ENCODE measurements at regions not wholly inside any gene's neighbourhood (a gene's known extent, or its start where the extent isn't known, plus 50 kb on each side); places are given as distances from the start of the nearest gene placed in this dataset.

- H3K9me3 Mint-ChIP-seq = peaks cover 0 to 8% (median 6%) of the 10 kb centered on the region in 5 donors
- Histone ChIP-seq H3K27me3 (ENCODE audit: insufficient read depth, low read length, poor library complexity, severe bottlenecking) (no peaks in the 10 kb centered on the region), H3K27ac (ENCODE audit: low read depth, low read length) (no peak overlapping the region), H3K36me3 (ENCODE audit: insufficient read depth, low read length) (no peaks in the 10 kb centered on the region), H3K4me1 (ENCODE audit: insufficient read depth, low read length) (no peaks in the 10 kb centered on the region), H3K9me3 (ENCODE audit: low read length) (no peaks in the 10 kb centered on the region), H3K4me3 (ENCODE audit: low read length) (no peak overlapping the region)
- no peak overlapping the region for H3K4me3 Mint-ChIP-seq
- H3K36me3 Mint-ChIP-seq = no peaks in the 10 kb centered on the region
- ChIA-PET POLR2A (no interaction called here), CTCF (no interaction called here)
- DNase-seq = no peak
- H3K27ac Mint-ChIP-seq = no peak overlapping the region
- H3K27me3 Mint-ChIP-seq = peaks cover under 1% of the 10 kb centered on the region in 2 donors
- H3K4me1 Mint-ChIP-seq = no peaks in the 10 kb centered on the region
Measured at GRCh38 chr16:6012716-6013115, 915.1 kb upstream of the EEF2KMT start.

- Mint-ChIP-seq H3K27me3 (no peaks in the 10 kb centered on the region), H3K27ac (no peak overlapping the region)
- no peak for DNase-seq
Measured at GRCh38 chr16:6009151-6009550, 911.6 kb upstream of the EEF2KMT start.

GRCh38 chr16:6008670-6009069, 911.1 kb upstream of the EEF2KMT start:
- Histone ChIP-seq H3K9me3 (ENCODE audit: low read length) (no peaks in the 10 kb centered on the region), H3K27ac (ENCODE audit: low read depth, low read length) (no peak overlapping the region), H3K4me1 (ENCODE audit: insufficient read depth, low read length) (no peaks in the 10 kb centered on the region), H3K36me3 (ENCODE audit: insufficient read depth, low read length) (no peaks in the 10 kb centered on the region), H3K27me3 (ENCODE audit: insufficient read depth, low read length, poor library complexity, severe bottlenecking) (no peaks in the 10 kb centered on the region), H3K4me3 (ENCODE audit: low read length) (no peak overlapping the region)
- H3K27ac Mint-ChIP-seq = no peak overlapping the region
- no peaks in the 10 kb centered on the region for H3K4me1 Mint-ChIP-seq
- H3K36me3 Mint-ChIP-seq = no peaks in the 10 kb centered on the region
- ChIA-PET POLR2A (no interaction called here), CTCF (no interaction called here)
- no peak overlapping the region for H3K4me3 Mint-ChIP-seq
- H3K9me3 Mint-ChIP-seq = peaks cover 0 to 13% (median 4%) of the 10 kb centered on the region in 5 donors
- no peaks in the 10 kb centered on the region for H3K27me3 Mint-ChIP-seq
- DNase-seq = no peak

More at GRCh38 chr16:6009151-6009550, 911.6 kb upstream of the EEF2KMT start:
- CTCF ChIA-PET = no interaction called here
- POLR2A ChIA-PET = no interaction called here
- Histone ChIP-seq H3K4me1 (ENCODE audit: insufficient read depth, low read length) (no peaks in the 10 kb centered on the region), H3K27ac (ENCODE audit: low read depth, low read length) (no peak overlapping the region), H3K9me3 (ENCODE audit: low read length) (no peaks in the 10 kb centered on the region), H3K36me3 (ENCODE audit: insufficient read depth, low read length) (no peaks in the 10 kb centered on the region), H3K27me3 (ENCODE audit: insufficient read depth, low read length, poor library complexity, severe bottlenecking) (no peaks in the 10 kb centered on the region), H3K4me3 (ENCODE audit: low read length) (no peak overlapping the region)
- Mint-ChIP-seq H3K4me1 (no peaks in the 10 kb centered on the region), H3K4me3 (no peak overlapping the region), H3K9me3 (peaks cover 0 to 13% (median 4%) of the 10 kb centered on the region in 5 donors), H3K36me3 (no peaks in the 10 kb centered on the region)

- no peaks in the 10 kb centered on the region for H3K36me3 ChIP-seq (ENCODE audit: insufficient read depth, low read length)
- H3K4me3 ChIP-seq (ENCODE audit: low read length) = no peak overlapping the region
- CTCF ChIA-PET = no interaction called here
Measured at GRCh38 chr16:5993356-5993755, 895.8 kb upstream of the EEF2KMT start.

GRCh38 chr16:5982979-5983378, 885.4 kb upstream of the EEF2KMT start:
- no peaks in the 10 kb centered on the region for H3K9me3 ChIP-seq (ENCODE audit: low read length)
- H3K27ac ChIP-seq (ENCODE audit: low read depth, low read length) = no peak overlapping the region
- no peak overlapping the region for H3K4me3 ChIP-seq (ENCODE audit: low read length)
- H3K4me3 Mint-ChIP-seq = no peak overlapping the region
- no peaks in the 10 kb centered on the region for H3K27me3 ChIP-seq (ENCODE audit: insufficient read depth, low read length, poor library complexity, severe bottlenecking)
- H3K27me3 Mint-ChIP-seq = no peaks in the 10 kb centered on the region
- no peaks in the 10 kb centered on the region for H3K36me3 Mint-ChIP-seq
- DNase-seq = no peak
- H3K4me1 ChIP-seq (ENCODE audit: insufficient read depth, low read length) = no peaks in the 10 kb centered on the region
- ChIA-PET POLR2A (no interaction called here), CTCF (no interaction called here)
- H3K36me3 ChIP-seq (ENCODE audit: insufficient read depth, low read length) = no peaks in the 10 kb centered on the region
- no peaks in the 10 kb centered on the region for H3K4me1 Mint-ChIP-seq
- H3K27ac Mint-ChIP-seq = no peak overlapping the region
- H3K9me3 Mint-ChIP-seq = peaks cover 4 to 11% (median 7%) of the 10 kb centered on the region in 5 donors

More at GRCh38 chr16:5993356-5993755, 895.8 kb upstream of the EEF2KMT start:
- H3K4me1 ChIP-seq (ENCODE audit: insufficient read depth, low read length) = no peaks in the 10 kb centered on the region
- POLR2A ChIA-PET = no interaction called here
- no peaks in the 10 kb centered on the region for H3K9me3 ChIP-seq (ENCODE audit: low read length)
- Mint-ChIP-seq H3K9me3 (peaks cover 0 to 21% (median 9%) of the 10 kb centered on the region in 5 donors), H3K27me3 (no peaks in the 10 kb centered on the region), H3K4me1 (no peaks in the 10 kb centered on the region), H3K36me3 (no peaks in the 10 kb centered on the region), H3K27ac (no peak overlapping the region), H3K4me3 (no peak overlapping the region)
- DNase-seq = no peak
- H3K27me3 ChIP-seq (ENCODE audit: insufficient read depth, low read length, poor library complexity, severe bottlenecking) = no peaks in the 10 kb centered on the region
- H3K27ac ChIP-seq (ENCODE audit: low read depth, low read length) = no peak overlapping the region

- H3K9me3 Mint-ChIP-seq = peaks cover 0 to 12% (median 6%) of the 10 kb centered on the region in 5 donors
Measured at GRCh38 chr16:5979905-5980550, 882.4 kb upstream of the EEF2KMT start.

GRCh38 chr16:5977329-5977728, 879.7 kb upstream of the EEF2KMT start:
- POLR2A ChIA-PET = no interaction called here
- H3K9me3 Mint-ChIP-seq = peaks cover 3 to 14% (median 7%) of the 10 kb centered on the region in 5 donors
- H3K27me3 Mint-ChIP-seq = no peaks in the 10 kb centered on the region
- no peak overlapping the region for H3K27ac Mint-ChIP-seq
- no peak overlapping the region for H3K4me3 Mint-ChIP-seq
- Histone ChIP-seq H3K4me1 (ENCODE audit: insufficient read depth, low read length) (no peaks in the 10 kb centered on the region), H3K4me3 (ENCODE audit: low read length) (no peak overlapping the region), H3K27me3 (ENCODE audit: insufficient read depth, low read length, poor library complexity, severe bottlenecking) (no peaks in the 10 kb centered on the region), H3K36me3 (ENCODE audit: insufficient read depth, low read length) (no peaks in the 10 kb centered on the region), H3K9me3 (ENCODE audit: low read length) (no peaks in the 10 kb centered on the region), H3K27ac (ENCODE audit: low read depth, low read length) (no peak overlapping the region)
- H3K4me1 Mint-ChIP-seq = no peaks in the 10 kb centered on the region
- CTCF ChIA-PET = no interaction called here
- no peaks in the 10 kb centered on the region for H3K36me3 Mint-ChIP-seq
- DNase-seq = no peak

More at GRCh38 chr16:5979905-5980550, 882.4 kb upstream of the EEF2KMT start:
- H3K36me3 Mint-ChIP-seq = no peaks in the 10 kb centered on the region
- Histone ChIP-seq H3K9me3 (ENCODE audit: low read length) (no peaks in the 10 kb centered on the region), H3K27ac (ENCODE audit: low read depth, low read length) (no peak overlapping the region), H3K4me3 (ENCODE audit: low read length) (no peak overlapping the region), H3K36me3 (ENCODE audit: insufficient read depth, low read length) (no peaks in the 10 kb centered on the region), H3K4me1 (ENCODE audit: insufficient read depth, low read length) (no peaks in the 10 kb centered on the region), H3K27me3 (ENCODE audit: insufficient read depth, low read length, poor library complexity, severe bottlenecking) (no peaks in the 10 kb centered on the region)
- H3K4me1 Mint-ChIP-seq = no peaks in the 10 kb centered on the region
- CTCF ChIA-PET = no interaction called here
- POLR2A ChIA-PET = no interaction called here
- DNase-seq = no peak
- H3K27ac Mint-ChIP-seq = no peak overlapping the region
- no peak overlapping the region for H3K4me3 Mint-ChIP-seq
- H3K27me3 Mint-ChIP-seq = no peaks in the 10 kb centered on the region

- Histone ChIP-seq H3K27ac (ENCODE audit: low read depth, low read length) (no peak overlapping the region), H3K36me3 (ENCODE audit: insufficient read depth, low read length) (no peaks in the 10 kb centered on the region), H3K4me3 (ENCODE audit: low read length) (no peak overlapping the region), H3K4me1 (ENCODE audit: insufficient read depth, low read length) (no peaks in the 10 kb centered on the region), H3K27me3 (ENCODE audit: insufficient read depth, low read length, poor library complexity, severe bottlenecking) (no peaks in the 10 kb centered on the region), H3K9me3 (ENCODE audit: low read length) (no peaks in the 10 kb centered on the region)
- Mint-ChIP-seq H3K27ac (no peak overlapping the region), H3K36me3 (no peaks in the 10 kb centered on the region), H3K4me1 (no peaks in the 10 kb centered on the region), H3K27me3 (no peaks in the 10 kb centered on the region), H3K4me3 (no peak overlapping the region), H3K9me3 (peaks cover 4 to 23% (median 11%) of the 10 kb centered on the region in 5 donors)
- ChIA-PET POLR2A (no interaction called here), CTCF (no interaction called here)
- DNase-seq = no peak
Measured at GRCh38 chr16:5972747-5973146, 875.2 kb upstream of the EEF2KMT start.
